ENCODE measurements at regions not wholly inside any gene's neighbourhood (a gene's known extent, or its start where the extent isn't known, plus 50 kb on each side); places are given as distances from the start of the nearest gene placed in this dataset.

- TF ChIP-seq EP300 (IDR thresholded peaks at IDR 0.05; ENCODE audit: borderline replicate concordance in 1 of 2, low read depth in 2 of 2, low read length in 2 of 2): no peak
- TF ChIP-seq, protein P1, sequence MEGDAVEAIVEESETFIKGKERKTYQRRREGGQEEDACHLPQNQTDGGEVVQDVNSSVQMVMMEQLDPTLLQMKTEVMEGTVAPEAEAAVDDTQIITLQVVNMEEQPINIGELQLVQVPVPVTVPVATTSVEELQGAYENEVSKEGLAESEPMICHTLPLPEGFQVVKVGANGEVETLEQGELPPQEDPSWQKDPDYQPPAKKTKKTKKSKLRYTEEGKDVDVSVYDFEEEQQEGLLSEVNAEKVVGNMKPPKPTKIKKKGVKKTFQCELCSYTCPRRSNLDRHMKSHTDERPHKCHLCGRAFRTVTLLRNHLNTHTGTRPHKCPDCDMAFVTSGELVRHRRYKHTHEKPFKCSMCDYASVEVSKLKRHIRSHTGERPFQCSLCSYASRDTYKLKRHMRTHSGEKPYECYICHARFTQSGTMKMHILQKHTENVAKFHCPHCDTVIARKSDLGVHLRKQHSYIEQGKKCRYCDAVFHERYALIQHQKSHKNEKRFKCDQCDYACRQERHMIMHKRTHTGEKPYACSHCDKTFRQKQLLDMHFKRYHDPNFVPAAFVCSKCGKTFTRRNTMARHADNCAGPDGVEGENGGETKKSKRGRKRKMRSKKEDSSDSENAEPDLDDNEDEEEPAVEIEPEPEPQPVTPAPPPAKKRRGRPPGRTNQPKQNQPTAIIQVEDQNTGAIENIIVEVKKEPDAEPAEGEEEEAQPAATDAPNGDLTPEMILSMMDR (IDR thresholded peaks at IDR 0.05; ENCODE audit: control extremely low read depth in 1 of 3, insufficient read depth in 1 of 3, low read depth in 1 of 3, low read length in 3 of 3): no peak
- TF ChIP-seq CTBP2 (IDR thresholded peaks at IDR 0.05; ENCODE audit: borderline replicate concordance, insufficient read depth, insufficient read length, low read length): no peak
- no peak for TF ChIP-seq FOSL1 (IDR thresholded peaks at IDR 0.05; ENCODE audit: insufficient read depth, low read depth, low read length)
- no peak for TF ChIP-seq RBBP5 (IDR thresholded peaks at IDR 0.05; ENCODE audit: borderline replicate concordance, low read depth, low read length)
Measured at GRCh38 chr5:153159616-153160015, 330.9 kb upstream of the GRIA1 start.
